ENCODE measurements at regions not wholly inside any gene's neighbourhood (a gene's known extent, or its start where the extent isn't known, plus 50 kb on each side); places are given as distances from the start of the nearest gene placed in this dataset.

- TF ChIP-seq CTCF (IDR thresholded peaks at IDR 0.05) (no peak), POLR2A (IDR thresholded peaks at IDR 0.05) (no peak)
Observed at GRCh38 chr11:123245567-123245966, 50.5 kb upstream of the CLMP start.

Measured in thyroid gland (tissue), 4 donors.